ENCODE measurements at regions not wholly inside any gene's neighbourhood (a gene's known extent, or its start where the extent isn't known, plus 50 kb on each side); places are given as distances from the start of the nearest gene placed in this dataset.
"Not testable (repeated sequence)": the region's sequence is repeated elsewhere in the genome, so short reads cannot be mapped to it uniquely, and the experiment has no call there.

DNA sequence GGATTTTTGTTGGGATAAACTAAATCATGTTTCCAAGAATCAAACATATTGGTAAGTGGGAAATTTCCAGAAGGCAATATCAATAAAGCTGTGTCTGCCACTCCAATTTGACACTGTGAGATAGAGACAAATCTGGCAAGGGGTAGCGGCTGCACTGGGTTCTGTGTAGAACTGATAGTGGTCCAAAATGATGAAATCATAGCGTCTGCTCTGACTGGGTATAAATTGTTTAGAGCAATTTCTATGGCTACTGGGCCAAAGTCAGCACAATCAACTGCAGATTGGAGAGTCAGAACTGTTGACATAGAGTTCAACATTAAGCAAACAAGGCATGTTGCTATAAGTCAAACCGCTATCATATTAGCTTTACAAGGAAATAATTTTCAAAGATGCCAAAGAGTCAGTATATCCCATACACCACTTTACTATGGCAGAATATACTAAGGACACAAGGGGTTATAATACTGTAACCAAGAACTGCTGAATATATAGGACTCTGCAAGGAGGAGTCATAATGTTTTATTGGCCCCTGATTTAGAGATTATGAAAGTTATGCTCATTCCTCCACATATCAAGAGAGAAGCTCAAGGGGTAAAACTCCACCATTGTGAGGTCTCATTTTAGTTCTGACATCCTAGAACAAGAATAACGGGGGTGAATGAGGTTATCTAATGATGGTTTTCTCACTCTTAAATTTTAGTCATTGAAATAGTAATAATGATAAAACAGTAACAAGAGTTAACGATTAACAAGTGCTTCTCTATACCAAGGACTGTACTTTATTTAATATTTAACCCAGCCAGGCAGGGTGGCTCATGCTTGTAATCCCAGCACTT lies 309.7 kb upstream of the GADL1 start:
- Histone ChIP-seq H3K4me3 (ENCODE audit: low read depth, low read length) (no peak overlapping the region), H3K27ac (ENCODE audit: low read depth, low read length) (no peak overlapping the region), H3K27me3 (ENCODE audit: control insufficient read depth, insufficient read depth, low read length) (no peaks in the 10 kb centered on the region), H3K9me3 (ENCODE audit: control insufficient read depth, insufficient read depth, low read length) (no peaks in the 10 kb centered on the region)
- ChIA-PET CTCF (interaction anchor here (0.7 kb wide), 1 partner anchor 251 kb away, joined by 3 read pairs; no protein-coding TSS in a partner anchor), POLR2A (interaction anchor here (0.6 kb wide), 1 partner anchor 19 kb away, joined by 3 read pairs; no protein-coding TSS in a partner anchor)
- TF ChIP-seq, protein P1, sequence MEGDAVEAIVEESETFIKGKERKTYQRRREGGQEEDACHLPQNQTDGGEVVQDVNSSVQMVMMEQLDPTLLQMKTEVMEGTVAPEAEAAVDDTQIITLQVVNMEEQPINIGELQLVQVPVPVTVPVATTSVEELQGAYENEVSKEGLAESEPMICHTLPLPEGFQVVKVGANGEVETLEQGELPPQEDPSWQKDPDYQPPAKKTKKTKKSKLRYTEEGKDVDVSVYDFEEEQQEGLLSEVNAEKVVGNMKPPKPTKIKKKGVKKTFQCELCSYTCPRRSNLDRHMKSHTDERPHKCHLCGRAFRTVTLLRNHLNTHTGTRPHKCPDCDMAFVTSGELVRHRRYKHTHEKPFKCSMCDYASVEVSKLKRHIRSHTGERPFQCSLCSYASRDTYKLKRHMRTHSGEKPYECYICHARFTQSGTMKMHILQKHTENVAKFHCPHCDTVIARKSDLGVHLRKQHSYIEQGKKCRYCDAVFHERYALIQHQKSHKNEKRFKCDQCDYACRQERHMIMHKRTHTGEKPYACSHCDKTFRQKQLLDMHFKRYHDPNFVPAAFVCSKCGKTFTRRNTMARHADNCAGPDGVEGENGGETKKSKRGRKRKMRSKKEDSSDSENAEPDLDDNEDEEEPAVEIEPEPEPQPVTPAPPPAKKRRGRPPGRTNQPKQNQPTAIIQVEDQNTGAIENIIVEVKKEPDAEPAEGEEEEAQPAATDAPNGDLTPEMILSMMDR (IDR thresholded peaks at IDR 0.05; ENCODE audit: low read depth, low read length), result no peak
- DNase-seq (ENCODE audit: low read depth, low spot score), result no peak

DNA sequence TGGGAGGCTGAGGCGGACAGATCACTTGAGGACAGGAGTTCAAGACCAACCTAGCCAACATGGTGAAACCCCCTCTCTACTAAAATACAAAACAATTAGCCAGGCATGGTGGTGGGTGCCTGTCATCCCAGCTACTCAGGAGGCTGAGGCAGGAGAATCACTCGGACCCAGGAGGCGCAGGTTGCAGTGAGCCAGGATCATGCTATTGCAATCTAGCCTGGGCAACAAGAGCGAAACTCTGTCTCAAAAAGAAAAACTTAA lies 310.3 kb upstream of the GADL1 start:
- CTCF ChIA-PET, result not testable (repeated sequence)

DNA sequence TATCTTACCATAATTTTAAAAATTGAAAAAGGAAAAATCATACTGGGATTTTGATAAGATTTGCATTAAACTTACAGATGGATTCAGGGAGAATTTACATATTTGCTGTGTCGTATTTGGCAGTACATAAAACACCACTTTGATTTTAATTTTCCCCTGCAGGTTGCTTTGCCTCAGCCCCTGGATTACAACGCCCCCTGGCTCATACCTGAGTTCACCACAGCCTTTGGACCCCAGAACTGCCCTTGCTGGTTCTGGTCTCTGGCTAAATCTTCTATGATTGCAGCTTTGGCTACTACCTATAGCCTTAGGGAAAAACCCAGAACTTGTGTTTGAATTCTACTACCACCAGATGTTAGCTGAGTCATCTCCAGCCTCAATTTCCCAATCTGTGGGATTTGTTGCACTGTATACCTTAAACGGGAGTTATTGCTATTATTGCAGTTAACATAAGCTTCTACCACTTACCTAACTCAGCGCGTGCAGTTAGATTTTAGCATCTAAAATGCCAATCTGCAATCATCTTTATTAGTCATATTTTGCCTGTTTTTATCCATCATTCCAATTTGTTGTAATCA lies 315.7 kb upstream of the GADL1 start:
- ChIA-PET CTCF (no interaction called here), POLR2A (no interaction called here)
- H3K27me3 ChIP-seq (ENCODE audit: control insufficient read depth, insufficient read depth, low read length), result no peaks in the 10 kb centered on the region
- no peak overlapping the region for H3K27ac ChIP-seq (ENCODE audit: low read depth, low read length)
- TF ChIP-seq, protein P1 (IDR thresholded peaks at IDR 0.05; ENCODE audit: low read depth, low read length), result no peak
- no peak overlapping the region for H3K4me3 ChIP-seq (ENCODE audit: low read depth, low read length)
- no peak for DNase-seq (ENCODE audit: low read depth, low spot score)
- H3K9me3 ChIP-seq (ENCODE audit: control insufficient read depth, insufficient read depth, low read length), result no peaks in the 10 kb centered on the region

More for the DNA sequence above, 310.3 kb upstream of the GADL1 start:
- not testable (repeated sequence) for DNase-seq (ENCODE audit: low read depth, low spot score); H3K4me3 ChIP-seq (ENCODE audit: low read depth, low read length); H3K27ac ChIP-seq (ENCODE audit: low read depth, low read length); H3K9me3 ChIP-seq (ENCODE audit: control insufficient read depth, insufficient read depth, low read length); H3K27me3 ChIP-seq (ENCODE audit: control insufficient read depth, insufficient read depth, low read length)
- POLR2A ChIA-PET, result interaction anchor here (0.6 kb wide), 1 partner anchor 18 kb away, joined by 3 read pairs; no protein-coding TSS in a partner anchor

DNA sequence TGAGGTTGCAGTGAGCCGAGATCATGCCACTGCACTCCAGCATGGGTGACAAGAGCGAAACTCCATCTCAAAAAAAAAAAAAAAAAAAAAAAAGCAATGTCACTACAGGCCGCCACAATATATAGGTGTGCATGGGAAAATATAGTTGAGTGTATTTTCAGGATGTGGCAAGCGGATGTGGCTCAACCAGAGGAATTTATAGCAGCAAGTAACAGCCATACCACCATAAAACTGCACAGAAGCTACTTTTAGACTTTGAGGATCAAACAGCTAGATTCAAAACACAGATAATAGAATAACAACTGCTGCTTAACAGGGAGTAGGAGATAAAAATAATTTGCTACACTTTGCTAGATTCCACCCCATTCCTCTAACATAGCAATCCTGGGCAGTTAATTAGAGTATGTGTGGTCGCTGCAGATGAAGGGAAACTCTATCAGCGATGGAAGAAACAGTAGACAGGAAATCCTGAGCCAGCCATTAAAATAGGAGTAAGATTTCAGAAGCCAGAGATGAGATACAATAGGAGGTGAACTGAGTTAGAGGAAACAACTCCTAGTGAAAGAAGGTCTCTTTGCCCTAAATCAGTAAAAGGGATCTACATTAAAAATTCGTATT lies 318.7 kb upstream of the STT3B start:
- no peaks in the 10 kb centered on the region for H3K9me3 ChIP-seq (ENCODE audit: control insufficient read depth, insufficient read depth, low read length)
- no peak overlapping the region for H3K4me3 ChIP-seq (ENCODE audit: low read depth, low read length)
- ChIA-PET CTCF (interaction anchor here (0.7 kb wide), 1 partner anchor 889 kb away, joined by 8 read pairs; no protein-coding TSS in a partner anchor), POLR2A (no interaction called here)
- no peak overlapping the region for H3K27ac ChIP-seq (ENCODE audit: low read depth, low read length)
- no peak for DNase-seq (ENCODE audit: low read depth, low spot score)
- no peaks in the 10 kb centered on the region for H3K27me3 ChIP-seq (ENCODE audit: control insufficient read depth, insufficient read depth, low read length)
- TF ChIP-seq, protein P1 (IDR thresholded peaks at IDR 0.05; ENCODE audit: low read depth, low read length), result no peak

DNA sequence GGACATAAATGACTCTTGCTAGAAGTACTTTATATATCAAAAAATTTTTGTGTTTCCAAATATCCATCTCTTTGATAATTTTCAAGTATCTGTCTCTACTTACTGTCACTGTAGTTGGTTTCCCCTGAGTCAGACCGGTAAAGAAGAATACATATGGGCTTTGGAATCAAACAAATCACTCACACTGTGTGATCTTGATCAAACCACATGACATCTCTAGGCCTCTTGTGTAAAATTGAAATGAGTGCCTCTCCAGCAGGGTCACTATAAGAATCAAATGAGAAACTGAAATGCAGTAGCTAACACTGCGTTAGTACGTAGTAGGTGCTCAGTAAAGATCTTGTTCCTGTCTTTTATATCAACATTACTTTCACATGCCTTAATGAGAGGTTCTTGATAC lies 314.6 kb upstream of the STT3B start:
- ChIA-PET POLR2A (no interaction called here), CTCF (no interaction called here)
- no peaks in the 10 kb centered on the region for H3K27me3 ChIP-seq (ENCODE audit: control insufficient read depth, insufficient read depth, low read length)

More for the DNA sequence above, 314.6 kb upstream of the STT3B start:
- H3K4me3 ChIP-seq (ENCODE audit: low read depth, low read length), result no peak overlapping the region
- DNase-seq (ENCODE audit: low read depth, low spot score), result no peak
- no peak overlapping the region for H3K27ac ChIP-seq (ENCODE audit: low read depth, low read length)
- TF ChIP-seq, protein P1 (IDR thresholded peaks at IDR 0.05; ENCODE audit: low read depth, low read length), result no peak
- no peaks in the 10 kb centered on the region for H3K9me3 ChIP-seq (ENCODE audit: control insufficient read depth, insufficient read depth, low read length)

Measured in AG04450 (cell line).